ENCODE measurements at regions not wholly inside any gene's neighbourhood (a gene's known extent, or its start where the extent isn't known, plus 50 kb on each side); places are given as distances from the start of the nearest gene placed in this dataset.
"Not testable (repeated sequence)": the region's sequence is repeated elsewhere in the genome, so short reads cannot be mapped to it uniquely, and the experiment has no call there.

DNA sequence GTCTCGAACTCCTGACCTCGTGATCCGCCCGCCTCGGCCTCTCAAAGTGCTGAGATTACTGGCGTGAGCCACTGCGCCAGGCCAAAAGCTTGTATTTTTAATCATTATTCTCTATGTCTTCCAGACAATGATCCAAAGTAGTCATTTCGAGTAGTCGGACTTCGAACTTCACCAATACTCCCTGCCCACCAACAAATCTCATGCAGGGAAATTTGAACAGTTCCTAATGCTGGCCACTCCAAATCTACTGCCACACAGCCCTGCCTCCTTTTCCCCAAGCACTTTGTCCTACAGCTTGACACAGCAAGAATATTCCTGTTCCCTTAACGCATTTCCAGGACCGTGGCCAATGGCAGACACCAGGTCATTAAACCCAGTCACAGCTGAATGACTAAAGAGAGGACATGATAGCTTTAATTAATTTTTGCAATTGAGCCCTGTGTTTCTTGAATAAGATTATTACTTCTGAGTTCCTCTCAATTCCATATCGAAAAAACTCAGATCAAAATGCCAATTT, 142.3 kb upstream of the NRP1 start:
- TF ChIP-seq, protein P1, sequence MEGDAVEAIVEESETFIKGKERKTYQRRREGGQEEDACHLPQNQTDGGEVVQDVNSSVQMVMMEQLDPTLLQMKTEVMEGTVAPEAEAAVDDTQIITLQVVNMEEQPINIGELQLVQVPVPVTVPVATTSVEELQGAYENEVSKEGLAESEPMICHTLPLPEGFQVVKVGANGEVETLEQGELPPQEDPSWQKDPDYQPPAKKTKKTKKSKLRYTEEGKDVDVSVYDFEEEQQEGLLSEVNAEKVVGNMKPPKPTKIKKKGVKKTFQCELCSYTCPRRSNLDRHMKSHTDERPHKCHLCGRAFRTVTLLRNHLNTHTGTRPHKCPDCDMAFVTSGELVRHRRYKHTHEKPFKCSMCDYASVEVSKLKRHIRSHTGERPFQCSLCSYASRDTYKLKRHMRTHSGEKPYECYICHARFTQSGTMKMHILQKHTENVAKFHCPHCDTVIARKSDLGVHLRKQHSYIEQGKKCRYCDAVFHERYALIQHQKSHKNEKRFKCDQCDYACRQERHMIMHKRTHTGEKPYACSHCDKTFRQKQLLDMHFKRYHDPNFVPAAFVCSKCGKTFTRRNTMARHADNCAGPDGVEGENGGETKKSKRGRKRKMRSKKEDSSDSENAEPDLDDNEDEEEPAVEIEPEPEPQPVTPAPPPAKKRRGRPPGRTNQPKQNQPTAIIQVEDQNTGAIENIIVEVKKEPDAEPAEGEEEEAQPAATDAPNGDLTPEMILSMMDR (IDR thresholded peaks at IDR 0.05; ENCODE audit: low read length): no peak
- TF ChIP-seq EZH2 (IDR thresholded peaks at IDR 0.05; ENCODE audit: borderline replicate concordance, low read length): no peak
- Histone ChIP-seq H2AFZ (ENCODE audit: low read length) (no peak overlapping the region), H3K9ac (ENCODE audit: low read length) (no peak overlapping the region), H3K79me2 (ENCODE audit: insufficient read depth, low read length) (no peaks in the 10 kb centered on the region), H3K27ac (ENCODE audit: low read depth, low read length, poor library complexity, severe bottlenecking) (no peak overlapping the region), H3K27me3 (ENCODE audit: insufficient read depth, low read length) (no peaks in the 10 kb centered on the region), H4K20me1 (ENCODE audit: insufficient read depth, low read length) (no peaks in the 10 kb centered on the region), H3K4me3 (ENCODE audit: low read depth, low read length, poor library complexity, severe bottlenecking) (no peak overlapping the region), H3K9me3 (ENCODE audit: low read length) (no peaks in the 10 kb centered on the region), H3F3A (ENCODE audit: insufficient read depth, low read length) (no peaks in the 10 kb centered on the region), H3K4me2 (ENCODE audit: low read length) (no peak overlapping the region), H3K4me1 (ENCODE audit: insufficient read depth, low read length, severe bottlenecking) (no peaks in the 10 kb centered on the region), H3K36me3 (ENCODE audit: insufficient read depth, low read length) (no peaks in the 10 kb centered on the region), H3K9me2 (ENCODE audit: low read depth, low read length) (no peaks in the 10 kb centered on the region)

GRCh38 chr10:33473688-33474087, 139.2 kb upstream of the NRP1 start:
- H3K9ac ChIP-seq (ENCODE audit: low read length): no peak overlapping the region
- TF ChIP-seq EZH2 (IDR thresholded peaks at IDR 0.05; ENCODE audit: borderline replicate concordance, low read length): no peak
- TF ChIP-seq, protein P1 (IDR thresholded peaks at IDR 0.05; ENCODE audit: low read length): no peak
- H3K27me3 ChIP-seq (ENCODE audit: insufficient read depth, low read length): no peaks in the 10 kb centered on the region

DNA sequence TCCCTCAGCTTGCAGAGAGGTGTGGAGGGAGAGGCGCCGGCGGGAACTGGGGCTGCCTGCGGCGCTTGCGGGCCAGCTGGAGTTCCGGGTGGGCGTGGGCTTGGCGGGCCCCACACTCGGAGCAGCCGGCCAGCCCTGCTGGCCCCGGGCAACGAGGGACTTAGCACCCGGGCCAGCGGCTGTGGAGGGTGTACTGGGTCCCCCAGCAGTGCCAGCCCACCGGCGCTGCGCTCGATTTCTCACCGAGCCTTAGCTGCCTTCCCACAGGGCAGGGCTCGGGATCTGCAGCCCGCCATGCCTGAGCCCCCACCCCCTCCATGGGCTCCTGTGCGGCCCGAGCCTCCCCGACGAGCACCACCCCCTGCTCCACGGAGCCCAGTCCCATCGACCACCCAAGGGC, 133.5 kb upstream of the NRP1 start:
- H4K20me1 ChIP-seq (ENCODE audit: insufficient read depth, low read length); H3F3A ChIP-seq (ENCODE audit: insufficient read depth, low read length); H3K4me1 ChIP-seq (ENCODE audit: insufficient read depth, low read length, severe bottlenecking); H3K79me2 ChIP-seq (ENCODE audit: insufficient read depth, low read length); H3K27ac ChIP-seq (ENCODE audit: low read depth, low read length, poor library complexity, severe bottlenecking); H3K4me2 ChIP-seq (ENCODE audit: low read length); H3K4me3 ChIP-seq (ENCODE audit: low read depth, low read length, poor library complexity, severe bottlenecking); H3K9me2 ChIP-seq (ENCODE audit: low read depth, low read length); H3K27me3 ChIP-seq (ENCODE audit: insufficient read depth, low read length); H3K9me3 ChIP-seq (ENCODE audit: low read length); H2AFZ ChIP-seq (ENCODE audit: low read length); H3K36me3 ChIP-seq (ENCODE audit: insufficient read depth, low read length); H3K9ac ChIP-seq (ENCODE audit: low read length): not testable (repeated sequence)

More at GRCh38 chr10:33473688-33474087, 139.2 kb upstream of the NRP1 start:
- Histone ChIP-seq H3K9me3 (ENCODE audit: low read length) (no peaks in the 10 kb centered on the region), H3F3A (ENCODE audit: insufficient read depth, low read length) (no peaks in the 10 kb centered on the region), H2AFZ (ENCODE audit: low read length) (no peak overlapping the region), H3K36me3 (ENCODE audit: insufficient read depth, low read length) (no peaks in the 10 kb centered on the region), H4K20me1 (ENCODE audit: insufficient read depth, low read length) (no peaks in the 10 kb centered on the region), H3K9me2 (ENCODE audit: low read depth, low read length) (no peaks in the 10 kb centered on the region), H3K79me2 (ENCODE audit: insufficient read depth, low read length) (no peaks in the 10 kb centered on the region), H3K4me2 (ENCODE audit: low read length) (no peak overlapping the region), H3K4me1 (ENCODE audit: insufficient read depth, low read length, severe bottlenecking) (no peaks in the 10 kb centered on the region), H3K4me3 (ENCODE audit: low read depth, low read length, poor library complexity, severe bottlenecking) (no peak overlapping the region), H3K27ac (ENCODE audit: low read depth, low read length, poor library complexity, severe bottlenecking) (no peak overlapping the region)

DNA sequence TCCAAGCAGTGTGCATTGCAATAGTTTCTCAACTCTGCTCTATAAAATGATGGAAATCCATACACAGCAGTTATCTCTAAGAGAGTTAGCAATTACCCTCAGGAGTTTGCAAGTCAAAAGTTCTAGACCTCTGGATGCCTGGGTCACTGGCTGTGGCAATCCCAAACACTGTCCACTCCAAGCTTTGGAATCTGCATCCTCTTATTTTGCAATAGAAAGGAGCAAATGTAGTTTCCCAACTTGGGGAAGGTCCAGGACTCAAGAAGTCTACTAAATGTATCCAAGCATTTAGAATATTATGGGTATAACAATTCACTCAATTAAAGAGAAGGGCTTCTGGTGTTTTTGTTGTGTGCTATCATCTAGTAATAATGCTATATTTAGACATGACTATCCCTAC, 131.3 kb upstream of the NRP1 start:
- TF ChIP-seq EZH2 (IDR thresholded peaks at IDR 0.05; ENCODE audit: borderline replicate concordance, low read length): no peak
- TF ChIP-seq, protein P1 (IDR thresholded peaks at IDR 0.05; ENCODE audit: low read length): no peak
- no peak overlapping the region for H3K27ac ChIP-seq (ENCODE audit: low read depth, low read length, poor library complexity, severe bottlenecking)
- H3K4me2 ChIP-seq (ENCODE audit: low read length): no peak overlapping the region
- H3K27me3 ChIP-seq (ENCODE audit: insufficient read depth, low read length): no peaks in the 10 kb centered on the region
- H3K4me3 ChIP-seq (ENCODE audit: low read depth, low read length, poor library complexity, severe bottlenecking): no peak overlapping the region
- no peaks in the 10 kb centered on the region for H3K36me3 ChIP-seq (ENCODE audit: insufficient read depth, low read length)
- no peak overlapping the region for H2AFZ ChIP-seq (ENCODE audit: low read length)
- no peaks in the 10 kb centered on the region for H3K9me3 ChIP-seq (ENCODE audit: low read length)
- H3F3A ChIP-seq (ENCODE audit: insufficient read depth, low read length): no peaks in the 10 kb centered on the region
- no peak overlapping the region for H3K9ac ChIP-seq (ENCODE audit: low read length)
- no peaks in the 10 kb centered on the region for H3K4me1 ChIP-seq (ENCODE audit: insufficient read depth, low read length, severe bottlenecking)
- H4K20me1 ChIP-seq (ENCODE audit: insufficient read depth, low read length): no peaks in the 10 kb centered on the region
- H3K9me2 ChIP-seq (ENCODE audit: low read depth, low read length): no peaks in the 10 kb centered on the region
- H3K79me2 ChIP-seq (ENCODE audit: insufficient read depth, low read length): no peaks in the 10 kb centered on the region

Measured in OCI-LY1 (cell line).